Kidney tubule cell (primary cell): ENCODE measurements at regions not wholly inside any gene's neighbourhood (a gene's known extent, or its start where the extent isn't known, plus 50 kb on each side); places are given as distances from the start of the nearest gene placed in this dataset.
"Not testable (repeated sequence)": the region's sequence is repeated elsewhere in the genome, so short reads cannot be mapped to it uniquely, and the experiment has no call there.

Experiments
- DNase-seq: peaks from one replicate; pipeline ENCODE4 v3.0.0-alpha.2; 2018; ENCODE audit warnings: low spot score

GRCh38 chr1:228611707-228612106 is 123.6 kb upstream of the RHOU start:
- DNase-seq = not testable (repeated sequence)

- DNase-seq = not testable (repeated sequence)
Measured at GRCh38 chr1:228622002-228622716, 113.1 kb upstream of the RHOU start.

GRCh38 chr1:228626481-228626880 is 108.8 kb upstream of the RHOU start:
- not testable (repeated sequence) for DNase-seq

- DNase-seq = not testable (repeated sequence)
Measured at GRCh38 chr1:228632858-228633257, 102.4 kb upstream of the RHOU start.

GRCh38 chr1:228635304-228635703 is 100.0 kb upstream of the RHOU start:
- not testable (repeated sequence) for DNase-seq

- DNase-seq = not testable (repeated sequence)
Measured at GRCh38 chr1:228637529-228637928, 97.8 kb upstream of the RHOU start.

- DNase-seq = peak; percentile 49
Measured at GRCh38 chr1:228646717-228647522, 88.4 kb upstream of the RHOU start.

GRCh38 chr1:228647523-228648444 is 87.5 kb upstream of the RHOU start:
- DNase-seq = peak; percentile 57

GRCh38 chr1:228648647-228649383 is 86.5 kb upstream of the RHOU start:
- no peak for DNase-seq

GRCh38 chr1:228650141-228650540 is 85.1 kb upstream of the RHOU start:
- DNase-seq = no peak

- DNase-seq = no peak
Measured at GRCh38 chr1:228650946-228651345, 84.3 kb upstream of the RHOU start.

GRCh38 chr1:228652116-228652515 is 83.2 kb upstream of the RHOU start:
- DNase-seq = no peak

GRCh38 chr1:228653057-228653456 is 82.2 kb upstream of the RHOU start:
- DNase-seq = not testable (repeated sequence)

GRCh38 chr1:228653748-228654147 is 81.5 kb upstream of the RHOU start:
- DNase-seq = no peak

- no peak for DNase-seq
Measured at GRCh38 chr1:228655796-228656394, 79.4 kb upstream of the RHOU start.

- not testable (repeated sequence) for DNase-seq
Measured at GRCh38 chr1:228662007-228662689, 73.1 kb upstream of the RHOU start.

- DNase-seq = peak; percentile 64
Measured at GRCh38 chr1:228664399-228664914, 70.8 kb upstream of the RHOU start.

- DNase-seq = peak; percentile 3
Measured at GRCh38 chr1:228666686-228667623, 68.3 kb upstream of the RHOU start.
